SK-N-SH (cell line): ENCODE measurements at regions not wholly inside any gene's neighbourhood (a gene's known extent, or its start where the extent isn't known, plus 50 kb on each side); places are given as distances from the start of the nearest gene placed in this dataset.

Experiments
- CTCF ChIA-PET: fragments of 300-600, 350-600 bp; formaldehyde crosslinking; extraction: SDS; loops from one replicate; lab custom pipeline; 2021; lab: Yijun Ruan, JAX
- POLR2A ChIA-PET: fragments of 350-600 bp; sonication (Branson Sonifier 250); formaldehyde crosslinking; extraction: SDS; loops from one replicate; lab custom pipeline; 2020; ENCODE audit warnings: antibody characterized with exemption, inconsistent platforms; lab: Yijun Ruan, JAX
- DNase-seq: peaks from one replicate; pipeline ENCODE4 v3.0.0; 2012
- H2AFZ ChIP-seq: fragments of 200-600 bp; sonication (generic); 2 replicates; pipeline ENCODE4 v1.8.1; 2016; ENCODE audit warnings: antibody characterized with exemption, mild to moderate bottlenecking, low read depth
- H3F3A ChIP-seq: fragments of 200-600 bp; sonication (generic); replicated peaks from 2 replicates; pipeline ENCODE3; 2016; ENCODE audit warnings: antibody characterized with exemption, mild to moderate bottlenecking; ENCODE audit not compliant: insufficient read depth
- H3K27ac ChIP-seq, 2 experiments: fragments of 200-500 bp in 1 of 2; fragments of 200-600 bp in 1 of 2; sonication (Bioruptor generic) in 1 of 2; sonication (generic), shearing (Covaris generic) in 1 of 2; 2 replicates each; pipeline versions ENCODE4 v1.5.1 to v1.6.1; 2014 to 2016; ENCODE audit warnings: low read depth in 2 of 2, inconsistent platforms in 1 of 2, low read length in 1 of 2, mild to moderate bottlenecking in 1 of 2, mixed read lengths in 1 of 2
- H3K27me3 ChIP-seq: fragments of 200-600 bp; sonication (generic), shearing (Covaris generic); 2 replicates; pipeline ENCODE4 v1.6.1; 2016; ENCODE audit warnings: mixed run types; ENCODE audit not compliant: insufficient read depth
- H3K36me3 ChIP-seq, 2 experiments: fragments of 200-500 bp in 1 of 2; fragments of 200-600 bp in 1 of 2; sonication (Bioruptor generic) in 1 of 2; sonication (generic) in 1 of 2; replicated peaks in 1 of 2; 2 replicates each; pipeline versions ENCODE3 to v1.5.1; 2014 to 2016; ENCODE audit warnings: low read length in 1 of 2, mild to moderate bottlenecking in 1 of 2; ENCODE audit not compliant: insufficient read depth in 2 of 2, control insufficient read depth in 1 of 2
- H3K4me1 ChIP-seq, 2 experiments: fragments of 200-500 bp in 1 of 2; fragments of 200-600 bp in 1 of 2; sonication (Bioruptor generic) in 1 of 2; sonication (generic), shearing (Covaris generic) in 1 of 2; 2 replicates each; pipeline versions ENCODE4 v1.5.1 to v1.6.1; 2014 to 2016; ENCODE audit warnings: low read depth in 1 of 2, low read length in 1 of 2, mixed run types in 1 of 2; ENCODE audit not compliant: insufficient read depth in 2 of 2, control insufficient read depth in 1 of 2
- H3K4me2 ChIP-seq: fragments of 200-600 bp; sonication (generic), shearing (Covaris generic); 2 replicates; pipeline ENCODE4 v1.6.1; 2017; ENCODE audit warnings: mixed run types
- H3K4me3 ChIP-seq, 2 experiments: fragments of 200-500 bp in 1 of 2; fragments of 200-600 bp in 1 of 2; sonication (Bioruptor generic) in 1 of 2; sonication (generic), shearing (Covaris generic) in 1 of 2; 2 replicates each; pipeline versions ENCODE4 v1.5.1 to v1.8.1; 2014 to 2016; ENCODE audit warnings: low read depth in 2 of 2, inconsistent platforms in 1 of 2, low read length in 1 of 2, mild to moderate bottlenecking in 1 of 2, mixed read lengths in 1 of 2, moderate library complexity in 1 of 2
- H3K79me2 ChIP-seq: fragments of 200-600 bp; sonication (generic); 2 replicates; pipeline ENCODE4 v1.8.1; 2017; ENCODE audit warnings: mild to moderate bottlenecking; ENCODE audit not compliant: insufficient read depth
- H3K9ac ChIP-seq: fragments of 200-600 bp; sonication (generic); 2 replicates; pipeline ENCODE4 v1.6.1; 2017; ENCODE audit warnings: mixed run types
- H3K9me2 ChIP-seq: fragments of 200-600 bp; sonication (generic); 2 replicates; pipeline ENCODE4 v1.6.1; 2017; ENCODE audit warnings: mixed run types
- H3K9me3 ChIP-seq: fragments of 200-600 bp; sonication (generic); 2 replicates; pipeline ENCODE4 v1.6.1; 2017; ENCODE audit warnings: mixed run types, mild to moderate bottlenecking, moderate library complexity
- H4K20me1 ChIP-seq: fragments of 200-600 bp; sonication (generic); 2 replicates; pipeline ENCODE4 v1.6.1; 2017; ENCODE audit warnings: mild to moderate bottlenecking, mixed run types; ENCODE audit not compliant: insufficient read depth
- CHD2 ChIP-seq: fragments of 150-350 bp; IDR thresholded peaks from 2 replicates; pipeline ENCODE4 v1.6.1; 2018; ENCODE audit warnings: low read length; ENCODE audit not compliant: partially characterized antibody
- EZH2phosphoT487 ChIP-seq: fragments of 200-600 bp; sonication (generic); IDR thresholded peaks from 2 replicates; pipeline ENCODE4 v1.6.1; 2017; ENCODE audit warnings: low read depth, mixed run types, mild to moderate bottlenecking, antibody characterized with exemption, moderate library complexity, borderline replicate concordance
- GABPA ChIP-seq: IDR thresholded peaks from 2 replicates; pipeline ENCODE4 v1.4.0; 2012; ENCODE audit warnings: low read depth, mild to moderate bottlenecking
- IRF3 ChIP-seq: fragments of 150-350 bp; IDR thresholded peaks from 2 replicates; pipeline ENCODE4 v1.6.1; 2016; ENCODE audit warnings: mild to moderate bottlenecking, low read depth, low read length
- MXI1 ChIP-seq: IDR thresholded peaks from 2 replicates; pipeline ENCODE4 v1.6.1; 2012; ENCODE audit warnings: mild to moderate bottlenecking, low read depth, low read length, improper control_type of control experiment
- NFIC ChIP-seq: IDR thresholded peaks from 2 replicates; pipeline ENCODE4 v1.4.0; 2012; ENCODE audit warnings: borderline replicate concordance
- NRF1 ChIP-seq: IDR thresholded peaks from 2 replicates; pipeline ENCODE4 v1.6.1; 2012; ENCODE audit warnings: low read depth, mild to moderate bottlenecking, low read length
- PBX3 ChIP-seq: IDR thresholded peaks from 2 replicates; pipeline ENCODE4; 2012
- RAD21 ChIP-seq: IDR thresholded peaks from 2 replicates; pipeline ENCODE4 v1.6.1; 2012; ENCODE audit warnings: mild to moderate bottlenecking, low read length
- SMC3 ChIP-seq: IDR thresholded peaks from 2 replicates; pipeline ENCODE4 v1.6.1; 2012; ENCODE audit warnings: low read depth, low read length, improper control_type of control experiment
- USF2 ChIP-seq: fragments of 150-350 bp; IDR thresholded peaks from 2 replicates; pipeline ENCODE4 v1.6.1; 2017; ENCODE audit warnings: antibody characterized with exemption, low read length, low read depth, borderline replicate concordance
- YY1 ChIP-seq: IDR thresholded peaks from 2 replicates; pipeline ENCODE4 v1.4.0; 2012; ENCODE audit warnings: low read depth, mild to moderate bottlenecking
- WGBS: methylation state at CpG from one replicate; pipeline ENCODE4 v1.1.6; 2017; ENCODE audit warnings: low lambda C conversion rate; 5-methylcytosine and 5-hydroxymethylcytosine counted together
- TF ChIP-seq, protein P1 (sequence below): IDR thresholded peaks from 2 replicates; pipeline ENCODE4 v1.4.0; 2012; ENCODE audit warnings: low read depth, borderline replicate concordance

DNA sequence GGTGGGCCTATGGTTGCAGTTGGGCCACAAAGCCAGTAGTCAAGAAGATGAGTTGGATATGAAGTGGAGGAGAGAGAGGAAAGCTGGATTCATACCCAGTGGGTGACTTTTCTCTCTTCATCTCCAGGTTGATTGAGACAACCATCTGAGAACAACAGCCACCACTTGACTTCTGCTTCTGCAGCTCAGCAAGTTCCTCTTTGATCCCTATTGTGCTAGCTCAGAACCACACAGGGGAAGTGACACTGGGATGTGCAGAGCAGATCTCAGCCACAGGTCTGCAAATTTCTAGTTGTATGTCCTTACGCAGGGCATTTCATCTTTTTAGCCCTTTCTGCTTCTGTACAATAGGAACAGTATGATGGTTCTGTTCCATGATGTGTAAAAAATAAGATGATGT lies 459.2 kb upstream of the ARRDC4 start (continued):
- no peak for TF ChIP-seq EZH2phosphoT487

- H3K4me1 ChIP-seq: no peaks in the 10 kb centered on the region
- ChIA-PET CTCF (no interaction called here), POLR2A (no interaction called here)
- no peak for DNase-seq
- H3K4me3 ChIP-seq: no peak overlapping the region
- no peaks in the 10 kb centered on the region for H3K9me2 ChIP-seq
- no peaks in the 10 kb centered on the region for H4K20me1 ChIP-seq
- H3K36me3 ChIP-seq: no peaks in the 10 kb centered on the region
- no peaks in the 10 kb centered on the region for H3K79me2 ChIP-seq
- H3F3A ChIP-seq: no peaks in the 10 kb centered on the region
- no peak overlapping the region for H3K9ac ChIP-seq
- no peak overlapping the region for H3K27ac ChIP-seq
- no peak overlapping the region for H2AFZ ChIP-seq
- H3K27me3 ChIP-seq: no peaks in the 10 kb centered on the region
- H3K9me3 ChIP-seq: no peaks in the 10 kb centered on the region
- TF ChIP-seq RAD21 (no peak), USF2 (no peak), GABPA (no peak), PBX3 (no peak), CHD2 (no peak), NRF1 (no peak), EZH2phosphoT487 (no peak), YY1 (no peak), MXI1 (no peak), NFIC (no peak), SMC3 (no peak), IRF3 (no peak)
- TF ChIP-seq, protein P1, sequence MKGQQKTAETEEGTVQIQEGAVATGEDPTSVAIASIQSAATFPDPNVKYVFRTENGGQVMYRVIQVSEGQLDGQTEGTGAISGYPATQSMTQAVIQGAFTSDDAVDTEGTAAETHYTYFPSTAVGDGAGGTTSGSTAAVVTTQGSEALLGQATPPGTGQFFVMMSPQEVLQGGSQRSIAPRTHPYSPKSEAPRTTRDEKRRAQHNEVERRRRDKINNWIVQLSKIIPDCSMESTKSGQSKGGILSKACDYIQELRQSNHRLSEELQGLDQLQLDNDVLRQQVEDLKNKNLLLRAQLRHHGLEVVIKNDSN: no peak
- TF ChIP-seq, all 33 proteins: peak for 0
- H3K4me2 ChIP-seq: no peak overlapping the region
- 4% methylated on average over 2 of the region's 2 CpGs for WGBS
Measured at GRCh38 chr15:97502038-97502437, 458.5 kb upstream of the ARRDC4 start.
